Right atrium auricular region (tissue), 2 donors: ENCODE measurements at regions not wholly inside any gene's neighbourhood (a gene's known extent, or its start where the extent isn't known, plus 50 kb on each side); places are given as distances from the start of the nearest gene placed in this dataset.

Experiments used
- DNase-seq: peaks from one replicate; pipeline ENCODE4 v3.0.0-alpha.2; 2019; ENCODE audit warnings: low spot score
- H3K27ac ChIP-seq, 2 donors: fragments of 200-600 bp; sonication (generic); 1 replicate in 1 of 2; 2 replicates in 1 of 2; pipeline ENCODE4 v1.5.1; 2016 to 2019
- H3K27me3 ChIP-seq, 2 donors: fragments of 200-600 bp; sonication (generic); one replicate each; pipeline versions ENCODE4 v1.5.1 to v1.6.0; 2017 to 2019
- H3K36me3 ChIP-seq: fragments of 200-600 bp; sonication (generic); one replicate; pipeline ENCODE4 v1.5.1; 2016
- H3K4me1 ChIP-seq, 2 donors: fragments of 200-600 bp; sonication (generic); one replicate each; pipeline versions ENCODE4 v1.5.1 to v1.6.0; 2017 to 2019
- H3K4me3 ChIP-seq, 2 donors: fragments of 200-600 bp; sonication (generic); 1 replicate in 1 of 2; 2 replicates in 1 of 2; pipeline ENCODE4 v1.5.1; 2017 to 2019; ENCODE audit warnings: mild to moderate bottlenecking in 1 of 2, moderate library complexity in 1 of 2
- H3K9me3 ChIP-seq, 2 donors: fragments of 200-600 bp; sonication (generic); one replicate each; pipeline ENCODE4 v1.5.1; 2019
- CTCF ChIP-seq, 2 donors: fragments of 200-600 bp; sonication (generic); IDR thresholded peaks; one replicate each; pipeline ENCODE4 v1.5.1; 2019; ENCODE audit warnings: antibody characterized with exemption in 2 of 2

- H3K4me1 ChIP-seq = peaks cover 0 to 17% of the 10 kb centered on the region in 2 donors
- no peaks in the 10 kb centered on the region for H3K27me3 ChIP-seq
- no peak overlapping the region for H3K4me3 ChIP-seq
- no peaks in the 10 kb centered on the region for H3K9me3 ChIP-seq
- no peak for TF ChIP-seq CTCF (IDR thresholded peaks at IDR 0.05)
- H3K36me3 ChIP-seq = no peaks in the 10 kb centered on the region
- peak overlapping the region; percentile 24 to 76 for H3K27ac ChIP-seq
- DNase-seq = no peak
Measured at GRCh38 chr4:10185518-10186227, 69.1 kb upstream of the WDR1 start.

- no peaks in the 10 kb centered on the region for H3K36me3 ChIP-seq
- no peaks in the 10 kb centered on the region for H3K27me3 ChIP-seq
- TF ChIP-seq CTCF (IDR thresholded peaks at IDR 0.05) = no peak
- H3K27ac ChIP-seq = no peak overlapping the region
- DNase-seq = no peak
- no peak overlapping the region for H3K4me3 ChIP-seq
- no peaks in the 10 kb centered on the region for H3K9me3 ChIP-seq
- peaks cover 0 to 20% of the 10 kb centered on the region in 2 donors for H3K4me1 ChIP-seq
Measured at GRCh38 chr4:10184501-10184938, 67.9 kb upstream of the WDR1 start.

GRCh38 chr4:10184041-10184440 is 67.4 kb upstream of the WDR1 start:
- no peak for DNase-seq
- Histone ChIP-seq H3K4me3 (no peak overlapping the region), H3K4me1 (peaks cover 0 to 20% of the 10 kb centered on the region in 2 donors), H3K27me3 (no peaks in the 10 kb centered on the region), H3K9me3 (no peaks in the 10 kb centered on the region), H3K36me3 (no peaks in the 10 kb centered on the region), H3K27ac (no peak overlapping the region)
- TF ChIP-seq CTCF (IDR thresholded peaks at IDR 0.05) = no peak

- DNase-seq = no peak
- Histone ChIP-seq H3K27ac (no peak overlapping the region), H3K27me3 (no peaks in the 10 kb centered on the region), H3K36me3 (no peaks in the 10 kb centered on the region), H3K9me3 (no peaks in the 10 kb centered on the region), H3K4me1 (peaks cover 0 to 20% of the 10 kb centered on the region in 2 donors), H3K4me3 (no peak overlapping the region)
- no peak for TF ChIP-seq CTCF (IDR thresholded peaks at IDR 0.05)
Measured at GRCh38 chr4:10183462-10183861, 66.9 kb upstream of the WDR1 start.

GRCh38 chr4:10182446-10183424 is 66.1 kb upstream of the WDR1 start:
- H3K36me3 ChIP-seq = no peaks in the 10 kb centered on the region
- no peak for TF ChIP-seq CTCF (IDR thresholded peaks at IDR 0.05)
- H3K27ac ChIP-seq = no peak overlapping the region
- no peak for DNase-seq
- no peaks in the 10 kb centered on the region for H3K27me3 ChIP-seq
- no peaks in the 10 kb centered on the region for H3K9me3 ChIP-seq
- peaks cover 0 to 20% of the 10 kb centered on the region in 2 donors for H3K4me1 ChIP-seq
- no peak overlapping the region for H3K4me3 ChIP-seq
